H9 (cell line): ENCODE measurements at regions not wholly inside any gene's neighbourhood (a gene's known extent, or its start where the extent isn't known, plus 50 kb on each side); places are given as distances from the start of the nearest gene placed in this dataset.

Experiments used
- DNase-seq: peaks from one replicate; pipeline ENCODE4 v3.0.0-alpha.2; 2017
- H2AFZ ChIP-seq: one replicate; pipeline ENCODE4 v1.6.1; 2013; ENCODE audit warnings: mild to moderate bottlenecking, low read length, control low read depth, moderate library complexity
- H2AK5ac ChIP-seq: 2 replicates; pipeline ENCODE4 v1.6.1; 2013; ENCODE audit warnings: low read length, control low read depth, mixed read lengths; ENCODE audit not compliant: insufficient read length
- H2BK120ac ChIP-seq: one replicate; pipeline ENCODE4 v1.6.1; 2013; ENCODE audit warnings: low read depth, mild to moderate bottlenecking, low read length, control low read depth, inconsistent platforms; ENCODE audit not compliant: poor library complexity, severe bottlenecking
- H2BK12ac ChIP-seq: 2 replicates; pipeline ENCODE4 v1.6.1; 2013; ENCODE audit warnings: low read length, control low read depth, mixed read lengths, low read depth; ENCODE audit not compliant: insufficient read length
- H2BK15ac ChIP-seq: 2 replicates; pipeline ENCODE4 v1.6.1; 2013; ENCODE audit warnings: low read depth, low read length, control low read depth
- H2BK20ac ChIP-seq: one replicate; pipeline ENCODE4 v1.6.1; 2013; ENCODE audit warnings: low read depth, mild to moderate bottlenecking, low read length, control low read depth, inconsistent platforms; ENCODE audit not compliant: poor library complexity, severe bottlenecking
- H2BK5ac ChIP-seq: 2 replicates; pipeline ENCODE4 v1.6.1; 2013; ENCODE audit warnings: low read length, control low read depth, mixed read lengths; ENCODE audit not compliant: insufficient read length
- H3K14ac ChIP-seq: 2 replicates; pipeline ENCODE4 v1.6.1; 2013; ENCODE audit warnings: low read length, control low read depth; ENCODE audit not compliant: insufficient read depth
- H3K18ac ChIP-seq: 2 replicates; pipeline ENCODE4 v1.6.1; 2013; ENCODE audit warnings: low read depth, mild to moderate bottlenecking, mixed read lengths, low read length, control low read depth; ENCODE audit not compliant: insufficient read length
- H3K23ac ChIP-seq: 2 replicates; pipeline ENCODE4 v1.6.1; 2013; ENCODE audit warnings: low read length, control low read depth, mixed read lengths, low read depth; ENCODE audit not compliant: insufficient read length
- H3K23me2 ChIP-seq: 2 replicates; pipeline ENCODE4 v1.6.1; 2013; ENCODE audit warnings: low read depth, mild to moderate bottlenecking, mixed read lengths, low read length, control low read depth; ENCODE audit not compliant: insufficient read length, poor library complexity, severe bottlenecking
- H3K27ac ChIP-seq: 2 replicates; pipeline ENCODE4 v1.5.1; 2013; ENCODE audit warnings: low read length, control low read depth, mixed read lengths, low read depth; ENCODE audit not compliant: insufficient read length
- H3K27me3 ChIP-seq: 2 replicates; pipeline ENCODE4 v1.6.1; 2013; ENCODE audit warnings: low read length, control low read depth, inconsistent platforms; ENCODE audit not compliant: insufficient read depth
- H3K4ac ChIP-seq: 2 replicates; pipeline ENCODE4 v1.6.1; 2013; ENCODE audit warnings: low read depth, mild to moderate bottlenecking, control low read depth, inconsistent platforms, low read length, moderate library complexity
- H3K4me1 ChIP-seq: 2 replicates; pipeline ENCODE4 v1.6.1; 2013; ENCODE audit warnings: low read length, control low read depth, inconsistent platforms; ENCODE audit not compliant: insufficient read depth
- H3K4me2 ChIP-seq: 2 replicates; pipeline ENCODE4 v1.6.1; 2013; ENCODE audit warnings: low read length, control low read depth, mixed read lengths; ENCODE audit not compliant: insufficient read length, insufficient read depth
- H3K56ac ChIP-seq: 2 replicates; pipeline ENCODE4 v1.6.1; 2013; ENCODE audit warnings: low read depth, mild to moderate bottlenecking, mixed read lengths, low read length, control low read depth; ENCODE audit not compliant: insufficient read length
- H3K79me1 ChIP-seq: 2 replicates; pipeline ENCODE4 v1.6.1; 2013; ENCODE audit warnings: low read depth, mild to moderate bottlenecking, moderate library complexity, low read length, control low read depth, inconsistent platforms; ENCODE audit not compliant: insufficient read depth, poor library complexity, severe bottlenecking
- H3K79me2 ChIP-seq: 2 replicates; pipeline ENCODE4 v1.6.1; 2013; ENCODE audit warnings: low read length, control low read depth, inconsistent platforms; ENCODE audit not compliant: insufficient read depth
- H3K9ac ChIP-seq: 2 replicates; pipeline ENCODE4 v1.6.1; 2013; ENCODE audit warnings: low read length, control low read depth, mixed read lengths; ENCODE audit not compliant: insufficient read length; ENCODE audit errors: extremely low read depth
- H3K9me3 ChIP-seq: one replicate; pipeline ENCODE4 v1.6.1; 2013; ENCODE audit warnings: low read depth, low read length, inconsistent platforms; ENCODE audit not compliant: control insufficient read depth
- H3T11ph ChIP-seq: one replicate; pipeline ENCODE4 v1.6.1; 2013; ENCODE audit warnings: mild to moderate bottlenecking, low read length, control low read depth, inconsistent platforms
- H4K20me1 ChIP-seq: one replicate; pipeline ENCODE4 v1.6.1; 2013; ENCODE audit not compliant: control insufficient read depth, insufficient read length, insufficient read depth
- H4K5ac ChIP-seq: 2 replicates; pipeline ENCODE4 v1.6.1; 2013; ENCODE audit warnings: low read depth, mild to moderate bottlenecking, mixed read lengths, low read length, control low read depth; ENCODE audit not compliant: insufficient read length
- H4K8ac ChIP-seq: replicated peaks from 2 replicates; pipeline ENCODE4 v1.6.1; 2013; ENCODE audit warnings: low read length, control low read depth, mixed read lengths, low read depth; ENCODE audit not compliant: insufficient read length
- H4K91ac ChIP-seq: 2 replicates; pipeline ENCODE4 v1.6.1; 2013; ENCODE audit warnings: low read depth, mild to moderate bottlenecking, moderate library complexity, mixed read lengths, low read length, control low read depth; ENCODE audit not compliant: insufficient read length
- H3K27ac Mint-ChIP-seq, 3 experiments: 2 replicates in 2 of 3; 3 replicates in 1 of 3; pipeline ENCODE4 v1.8.0; 2020 to 2021; ENCODE audit warnings: mixed read lengths in 3 of 3, mild to moderate bottlenecking in 1 of 3, moderate library complexity in 1 of 3
- H3K27me3 Mint-ChIP-seq: 2 replicates; pipeline ENCODE4 v1.8.0; 2021; ENCODE audit warnings: low read depth, mild to moderate bottlenecking, moderate library complexity, mixed read lengths
- H3K36me3 Mint-ChIP-seq, 3 experiments: 2 replicates in 2 of 3; 3 replicates in 1 of 3; pipeline ENCODE4 v1.8.0; 2020 to 2021; ENCODE audit warnings: low read depth in 3 of 3, mixed read lengths in 3 of 3; ENCODE audit not compliant: insufficient read depth in 1 of 3
- H3K4me1 Mint-ChIP-seq, 2 experiments: 2 replicates each; pipeline ENCODE4 v1.8.0; 2020; ENCODE audit warnings: mixed read lengths in 2 of 2
- H3K4me3 Mint-ChIP-seq, 2 experiments: 2 replicates in 1 of 2; 3 replicates in 1 of 2; pipeline ENCODE4 v1.8.0; 2020 to 2021; ENCODE audit warnings: mild to moderate bottlenecking in 2 of 2, mixed read lengths in 2 of 2, moderate library complexity in 1 of 2
- H3K9me3 Mint-ChIP-seq, 2 experiments: 2 replicates in 1 of 2; 3 replicates in 1 of 2; pipeline ENCODE4 v1.8.0; 2020; ENCODE audit warnings: mild to moderate bottlenecking in 2 of 2, mixed read lengths in 2 of 2, moderate library complexity in 1 of 2
- CTCF ChIP-seq: fragments of 200-600 bp; sonication (generic); conservative IDR thresholded peaks from 3 replicates; pipeline ENCODE4 v1.8.0; 2021; ENCODE audit warnings: antibody characterized with exemption, mild to moderate bottlenecking
- WGBS: extraction: QIAGEN DNeasy Blood & Tissue Kit; methylation state at CpG from one replicate; pipeline ENCODE4 v1.1.7; 2013; ENCODE audit warnings: missing lambda C conversion rate, low lambda C conversion rate, mixed read lengths; ENCODE audit not compliant: insufficient read length; ENCODE audit errors: extremely low coverage; 5-methylcytosine and 5-hydroxymethylcytosine counted together

DNA sequence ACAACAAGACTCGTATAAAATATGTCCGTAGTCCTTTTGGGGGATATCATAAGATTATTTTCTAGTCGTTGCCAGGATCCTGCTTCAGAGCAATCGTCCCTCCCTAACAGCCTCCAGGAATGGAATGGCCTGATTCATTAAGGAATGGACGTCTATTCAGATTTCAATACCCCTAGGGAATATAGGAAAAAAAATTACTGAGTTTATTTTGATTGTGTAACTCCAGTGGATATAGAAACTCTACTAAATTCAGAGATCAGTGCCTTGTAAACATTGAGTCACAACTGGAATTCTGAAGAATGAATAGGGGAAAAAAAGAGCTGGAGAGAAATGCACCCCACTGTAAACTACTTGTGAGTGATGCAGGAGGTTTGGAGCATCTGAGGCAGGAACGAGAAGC lies 1171.5 kb upstream of the GOT2 start:
- Histone ChIP-seq H3K23ac (no peak overlapping the region), H2BK15ac (no peak overlapping the region), H3K9ac (no peak overlapping the region), H3K14ac (no peak overlapping the region), H3K4me1 (no peaks in the 10 kb centered on the region), H3K18ac (no peak overlapping the region), H2AFZ (no peak overlapping the region), H4K20me1 (no peaks in the 10 kb centered on the region), H3K9me3 (no peaks in the 10 kb centered on the region), H4K91ac (no peak overlapping the region), H3T11ph (no peak overlapping the region), H2BK120ac (no peak overlapping the region), H3K56ac (no peak overlapping the region), H3K4me2 (no peak overlapping the region), H2BK20ac (no peak overlapping the region), H3K79me1 (no peaks in the 10 kb centered on the region), H3K27ac (no peak overlapping the region), H4K5ac (no peak overlapping the region), H3K23me2 (no peaks in the 10 kb centered on the region), H4K8ac (no peak overlapping the region), H3K4ac (no peak overlapping the region), H3K79me2 (no peaks in the 10 kb centered on the region), H2BK5ac (no peak overlapping the region), H2BK12ac (no peak overlapping the region), H2AK5ac (no peak overlapping the region), H3K27me3 (no peaks in the 10 kb centered on the region)
- Mint-ChIP-seq H3K27ac (no peak overlapping the region), H3K9me3 (no peaks in the 10 kb centered on the region), H3K4me1 (peaks cover 6 to 9% of the 10 kb centered on the region in 2 experiments; a peak in 3 of 4 replicates), H3K27me3 (no peaks in the 10 kb centered on the region; the same call in 1 of the 2 replicates), H3K4me3 (no peak overlapping the region), H3K36me3 (no peaks in the 10 kb centered on the region)
- no peak for TF ChIP-seq CTCF
- no peak for DNase-seq
- WGBS = no CpG with 5 or more reads among the region's 6 CpGs
